ENCODE measurements at regions not wholly inside any gene's neighbourhood (a gene's known extent, or its start where the extent isn't known, plus 50 kb on each side); places are given as distances from the start of the nearest gene placed in this dataset.

DNA sequence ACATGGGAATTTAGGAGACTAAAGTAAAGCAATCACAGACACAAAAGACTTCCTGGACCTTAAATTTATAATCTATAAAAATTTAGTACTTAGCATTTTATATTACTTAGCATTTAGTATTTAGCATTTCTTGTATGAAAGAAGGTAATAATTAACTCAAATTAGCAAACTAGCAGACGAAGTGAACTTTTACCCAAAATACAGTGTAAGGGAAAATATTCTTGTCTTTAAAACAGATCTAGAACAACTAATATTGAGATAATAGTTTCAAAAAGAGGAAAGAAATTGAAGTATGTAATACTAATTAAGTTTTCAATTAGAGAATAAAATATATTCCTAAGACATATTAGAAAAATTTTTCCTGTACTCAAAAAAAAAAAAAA lies 134.5 kb upstream of the ZNF804A start:
- no peak for TF ChIP-seq POLR2AphosphoS5 (IDR thresholded peaks at IDR 0.05; ENCODE audit: low read depth, low read length)
- TF ChIP-seq, protein P1, sequence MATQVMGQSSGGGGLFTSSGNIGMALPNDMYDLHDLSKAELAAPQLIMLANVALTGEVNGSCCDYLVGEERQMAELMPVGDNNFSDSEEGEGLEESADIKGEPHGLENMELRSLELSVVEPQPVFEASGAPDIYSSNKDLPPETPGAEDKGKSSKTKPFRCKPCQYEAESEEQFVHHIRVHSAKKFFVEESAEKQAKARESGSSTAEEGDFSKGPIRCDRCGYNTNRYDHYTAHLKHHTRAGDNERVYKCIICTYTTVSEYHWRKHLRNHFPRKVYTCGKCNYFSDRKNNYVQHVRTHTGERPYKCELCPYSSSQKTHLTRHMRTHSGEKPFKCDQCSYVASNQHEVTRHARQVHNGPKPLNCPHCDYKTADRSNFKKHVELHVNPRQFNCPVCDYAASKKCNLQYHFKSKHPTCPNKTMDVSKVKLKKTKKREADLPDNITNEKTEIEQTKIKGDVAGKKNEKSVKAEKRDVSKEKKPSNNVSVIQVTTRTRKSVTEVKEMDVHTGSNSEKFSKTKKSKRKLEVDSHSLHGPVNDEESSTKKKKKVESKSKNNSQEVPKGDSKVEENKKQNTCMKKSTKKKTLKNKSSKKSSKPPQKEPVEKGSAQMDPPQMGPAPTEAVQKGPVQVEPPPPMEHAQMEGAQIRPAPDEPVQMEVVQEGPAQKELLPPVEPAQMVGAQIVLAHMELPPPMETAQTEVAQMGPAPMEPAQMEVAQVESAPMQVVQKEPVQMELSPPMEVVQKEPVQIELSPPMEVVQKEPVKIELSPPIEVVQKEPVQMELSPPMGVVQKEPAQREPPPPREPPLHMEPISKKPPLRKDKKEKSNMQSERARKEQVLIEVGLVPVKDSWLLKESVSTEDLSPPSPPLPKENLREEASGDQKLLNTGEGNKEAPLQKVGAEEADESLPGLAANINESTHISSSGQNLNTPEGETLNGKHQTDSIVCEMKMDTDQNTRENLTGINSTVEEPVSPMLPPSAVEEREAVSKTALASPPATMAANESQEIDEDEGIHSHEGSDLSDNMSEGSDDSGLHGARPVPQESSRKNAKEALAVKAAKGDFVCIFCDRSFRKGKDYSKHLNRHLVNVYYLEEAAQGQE (IDR thresholded peaks at IDR 0.05; ENCODE audit: low read depth) = no peak
- no peaks in the 10 kb centered on the region for H3K36me3 ChIP-seq (ENCODE audit: control insufficient read depth in 1 of 2, insufficient read depth in 2 of 2, low read length in 2 of 2)
- no TSS peak for BruUV-seq (replicated peaks)
- ChIA-PET RAD21 (ENCODE audit: low non-redundant PET in 1 of 2, low total read pairs in 2 of 2, uncharacterized antibody in 2 of 2, unreplicated experiment in 2 of 2) (no interaction called here), POLR2A (no interaction called here), CTCF (no interaction called here)
- DNase-seq (ENCODE audit: low read depth, low spot score) (no peak), ATAC-seq (no peak)
- H3K4me2 ChIP-seq (ENCODE audit: low read length) = no peak overlapping the region
- H3K79me2 ChIP-seq (ENCODE audit: insufficient read depth, low read length) = no peaks in the 10 kb centered on the region
- no peaks in the 10 kb centered on the region for H3K4me1 ChIP-seq (ENCODE audit: control insufficient read depth in 1 of 2, insufficient read depth in 2 of 2, low read length in 2 of 2)
- no peak overlapping the region for H3K4me3 ChIP-seq (replicated peaks in 1 of 2; ENCODE audit: low read depth in 1 of 2, low read length in 2 of 2)
- no peak overlapping the region for H2AFZ ChIP-seq (ENCODE audit: low read depth, low read length, poor library complexity, severe bottlenecking)
- H3K9me3 ChIP-seq (ENCODE audit: control insufficient read depth in 1 of 2, insufficient read depth in 1 of 2, low read depth in 1 of 2, low read length in 2 of 2) = no peaks in the 10 kb centered on the region
- H3K9me2 ChIP-seq (ENCODE audit: insufficient read depth) = no peaks in the 10 kb centered on the region
- no peaks in the 10 kb centered on the region for H4K20me1 ChIP-seq (ENCODE audit: insufficient read depth)
- no peaks in the 10 kb centered on the region for H3K27me3 ChIP-seq (ENCODE audit: insufficient read depth, low read length)
- no peak overlapping the region for H3K27ac ChIP-seq (ENCODE audit: low read depth, low read length)
- intact Hi-C loops (cut with micrococcal nuclease) = no loop called here
- no peak overlapping the region for H3K9ac ChIP-seq (ENCODE audit: low read length)

DNA sequence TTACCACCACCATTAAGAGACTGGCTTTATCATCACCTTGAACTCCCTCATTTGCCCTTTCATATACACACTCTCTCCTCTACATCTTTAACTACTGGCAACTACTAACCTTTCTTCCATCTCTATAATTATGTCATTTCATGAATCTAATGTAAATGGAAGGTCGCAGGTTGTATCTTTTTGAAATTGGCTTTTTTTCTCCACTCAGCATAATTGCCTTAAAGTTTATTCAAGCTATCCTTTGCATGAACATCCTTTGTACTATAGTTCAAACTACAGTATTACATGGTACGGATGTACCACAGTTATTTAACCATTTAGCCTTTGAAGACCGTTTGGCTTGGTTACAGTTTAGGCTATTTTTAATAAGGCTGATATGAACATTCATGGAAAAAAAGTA lies 129.5 kb upstream of the ZNF804A start:
- Histone ChIP-seq H4K20me1 (ENCODE audit: insufficient read depth) (no peaks in the 10 kb centered on the region), H3K36me3 (ENCODE audit: control insufficient read depth in 1 of 2, insufficient read depth in 2 of 2, low read length in 2 of 2) (no peaks in the 10 kb centered on the region), H3K4me1 (ENCODE audit: control insufficient read depth in 1 of 2, insufficient read depth in 2 of 2, low read length in 2 of 2) (no peaks in the 10 kb centered on the region), H3K9me2 (ENCODE audit: insufficient read depth) (no peaks in the 10 kb centered on the region), H3K27me3 (ENCODE audit: insufficient read depth, low read length) (no peaks in the 10 kb centered on the region), H3K9ac (ENCODE audit: low read length) (no peak overlapping the region), H2AFZ (ENCODE audit: low read depth, low read length, poor library complexity, severe bottlenecking) (no peak overlapping the region), H3K79me2 (ENCODE audit: insufficient read depth, low read length) (no peaks in the 10 kb centered on the region), H3K27ac (ENCODE audit: low read depth, low read length) (no peak overlapping the region), H3K4me2 (ENCODE audit: low read length) (no peak overlapping the region), H3K4me3 (replicated peaks in 1 of 2; ENCODE audit: low read depth in 1 of 2, low read length in 2 of 2) (no peak overlapping the region), H3K9me3 (ENCODE audit: control insufficient read depth in 1 of 2, insufficient read depth in 1 of 2, low read depth in 1 of 2, low read length in 2 of 2) (no peaks in the 10 kb centered on the region)
- ChIA-PET RAD21 (ENCODE audit: low non-redundant PET in 1 of 2, low total read pairs in 2 of 2, uncharacterized antibody in 2 of 2, unreplicated experiment in 2 of 2) (no interaction called here), POLR2A (no interaction called here), CTCF (no interaction called here)
- BruUV-seq (replicated peaks) = no TSS peak
- no peak for ATAC-seq
- TF ChIP-seq RAD21 (IDR thresholded peaks at IDR 0.05; ENCODE audit: low read depth) = no peak
- no peak for DNase-seq (ENCODE audit: low read depth, low spot score)
- intact Hi-C loops (cut with micrococcal nuclease) = no loop called here
